GM12878 (cell line): ENCODE measurements at regions not wholly inside any gene's neighbourhood (a gene's known extent, or its start where the extent isn't known, plus 50 kb on each side); places are given as distances from the start of the nearest gene placed in this dataset.

Experiments
- ATAC-seq: fragments of 200-7000 bp; cut with Tn5 transposase; 3 replicates; pipeline ENCODE4 v1.9.1; 2020; ENCODE audit warnings: mild to moderate bottlenecking, moderate library complexity
- BruUV-seq: library from RNA; stranded (reverse); fragments of 400-500 nt; replicated peaks from 2 replicates; lab custom pipeline; 2021; lab: Mats Ljungman, UMichigan
- CTCF ChIA-PET: fragments of 300-600 bp; sonication (Branson Sonifier 250); formaldehyde crosslinking; extraction: SDS; loops from one replicate; lab custom pipeline; 2021; ENCODE audit warnings: inconsistent platforms; lab: Yijun Ruan, JAX
- POLR2A ChIA-PET: fragments of 350-600 bp; formaldehyde crosslinking; extraction: SDS; loops from one replicate; lab custom pipeline; 2021; ENCODE audit warnings: inconsistent platforms; lab: Charles Lee
- RAD21 ChIA-PET: fragments of 300-600 bp; sonication (Branson Sonifier 250); formaldehyde crosslinking; loops from one replicate; lab custom pipeline; 2023; ENCODE audit warnings: antibody characterized with exemption; ENCODE audit not compliant: unreplicated experiment; lab: Charles Lee
- SMC1A ChIA-PET: fragments of 300-600 bp; sonication (Branson Sonifier 250); formaldehyde crosslinking; loops from one replicate; lab custom pipeline; 2023; ENCODE audit not compliant: unreplicated experiment, uncharacterized antibody; lab: Charles Lee
- DNase-seq: peaks from one replicate; pipeline ENCODE4 v3.0.0-alpha.2; 2011; ENCODE audit warnings: low read depth, low spot score
- FAIRE-seq: peaks from 3 replicates; lab custom pipeline; 2011; peaks lifted over from hg19 to GRCh38; lab: Jason Lieb, UNC
- H2AFZ ChIP-seq: 2 replicates; pipeline ENCODE4 v1.6.0; 2011; ENCODE audit warnings: low read depth, low read length, control low read depth; ENCODE audit not compliant: control insufficient read depth
- H3K27ac ChIP-seq: 2 replicates; pipeline ENCODE4 v1.5.1; 2011; ENCODE audit warnings: control low read depth; ENCODE audit not compliant: control insufficient read depth, insufficient read depth
- H3K27me3 ChIP-seq, 2 experiments: replicated peaks in 1 of 2; 2 replicates each; pipeline versions ENCODE4 v1.6.0 to v1.6.1; 2011; ENCODE audit warnings: low read length in 1 of 2; ENCODE audit not compliant: control insufficient read depth in 2 of 2, insufficient read depth in 2 of 2
- H3K36me3 ChIP-seq, 2 experiments: 2 replicates each; pipeline ENCODE4 v1.5.1; 2011; ENCODE audit warnings: low read length in 1 of 2; ENCODE audit not compliant: control insufficient read depth in 2 of 2, insufficient read depth in 2 of 2
- H3K4me1 ChIP-seq: 2 replicates; pipeline ENCODE4 v1.6.1; 2011; ENCODE audit warnings: mild to moderate bottlenecking, low read length, moderate library complexity, mixed read lengths; ENCODE audit not compliant: control insufficient read depth, insufficient read depth
- H3K4me2 ChIP-seq: 2 replicates; pipeline ENCODE4 v1.6.0; 2011; ENCODE audit warnings: control low read depth; ENCODE audit not compliant: control insufficient read depth, insufficient read depth
- H3K4me3 ChIP-seq: fragments of 200-600 bp; sonication (generic); 2 replicates; pipeline ENCODE4 v1.5.1; 2016
- H3K79me2 ChIP-seq: 2 replicates; pipeline ENCODE4 v1.6.0; 2011; ENCODE audit warnings: low read length; ENCODE audit not compliant: control insufficient read depth, insufficient read depth
- H3K9ac ChIP-seq: 2 replicates; pipeline ENCODE4 v1.8.0; 2011; ENCODE audit warnings: low read length, control low read depth, mixed read lengths; ENCODE audit not compliant: control insufficient read depth, insufficient read depth
- H3K9me3 ChIP-seq: replicated peaks from 3 replicates; pipeline ENCODE4 v1.5.1; 2011; ENCODE audit warnings: mild to moderate bottlenecking, low read length; ENCODE audit not compliant: control insufficient read depth, insufficient read depth
- H4K20me1 ChIP-seq: 2 replicates; pipeline ENCODE4 v1.6.0; 2011; ENCODE audit not compliant: control insufficient read depth, insufficient read depth
- ATF3 ChIP-seq: IDR thresholded peaks from 2 replicates; pipeline ENCODE4 v1.6.1; 2011; ENCODE audit warnings: low read depth, mild to moderate bottlenecking, low read length, moderate library complexity, borderline replicate concordance; ENCODE audit errors: extremely low read depth
- BMI1 ChIP-seq: fragments of 450-650 bp; IDR thresholded peaks from 2 replicates; pipeline ENCODE4 v1.6.1; 2016; ENCODE audit warnings: mild to moderate bottlenecking, moderate library complexity, borderline replicate concordance
- BRCA1 ChIP-seq: IDR thresholded peaks from 2 replicates; pipeline ENCODE4 v1.6.1; 2011; ENCODE audit warnings: low read depth, low read length, improper control_type of control experiment
- CUX1 ChIP-seq: IDR thresholded peaks from 2 replicates; pipeline ENCODE4 v1.6.1; 2012; ENCODE audit warnings: improper control_type of control experiment, low read depth, low read length; ENCODE audit not compliant: insufficient replicate concordance
- FOXK2 ChIP-seq: fragments of 450-650 bp; IDR thresholded peaks from 2 replicates; pipeline ENCODE4 v1.6.1; 2017; ENCODE audit warnings: mild to moderate bottlenecking, moderate library complexity
- IRF4 ChIP-seq: IDR thresholded peaks from 2 replicates; pipeline ENCODE4 v1.6.1; 2011; ENCODE audit warnings: low read depth, low read length
- JUNB ChIP-seq: IDR thresholded peaks from 2 replicates; pipeline ENCODE4 v1.6.1; 2016; ENCODE audit warnings: antibody characterized with exemption, mild to moderate bottlenecking
- MLLT1 ChIP-seq: fragments of 450-650 bp; IDR thresholded peaks from 2 replicates; pipeline ENCODE4 v1.6.1; 2016; ENCODE audit warnings: mild to moderate bottlenecking
- PKNOX1 ChIP-seq: fragments of 450-650 bp; IDR thresholded peaks from 2 replicates; pipeline ENCODE4 v1.6.1; 2016; ENCODE audit warnings: mild to moderate bottlenecking
- RB1 ChIP-seq: fragments of 450-650 bp; formaldehyde crosslinking; IDR thresholded peaks from 2 replicates; pipeline ENCODE4 v1.6.1; 2017; ENCODE audit warnings: mild to moderate bottlenecking, borderline replicate concordance
- SUZ12 ChIP-seq: fragments of 200-600 bp; sonication (generic); IDR thresholded peaks from one replicate; pipeline ENCODE4 v1.6.1; 2018; ENCODE audit warnings: antibody characterized with exemption, mild to moderate bottlenecking; ENCODE audit not compliant: unreplicated experiment
- TAF1 ChIP-seq: IDR thresholded peaks from 2 replicates; pipeline ENCODE4 v1.6.1; 2011; ENCODE audit warnings: mild to moderate bottlenecking, low read depth, low read length, borderline replicate concordance
- ZBED1 ChIP-seq: IDR thresholded peaks from 2 replicates; pipeline ENCODE4 v1.6.1; 2016; ENCODE audit warnings: borderline replicate concordance
- ZNF207 ChIP-seq: fragments of 450-650 bp; IDR thresholded peaks from 2 replicates; pipeline ENCODE4 v1.6.1; 2014; ENCODE audit warnings: antibody characterized with exemption, mild to moderate bottlenecking, borderline replicate concordance
- ZNF217 ChIP-seq: fragments of 450-650 bp; IDR thresholded peaks from 2 replicates; pipeline ENCODE4 v1.6.1; 2017; ENCODE audit warnings: antibody characterized with exemption, mild to moderate bottlenecking
- WGBS: methylation state at CpG from one replicate; pipeline ENCODE4 v1.1.6; 2016; ENCODE audit warnings: low lambda C conversion rate; ENCODE audit not compliant: insufficient replicate concordance, insufficient coverage; ENCODE audit errors: missing lambda C conversion rate; 5-methylcytosine and 5-hydroxymethylcytosine counted together
- in situ Hi-C: fragments of 300-500 bp; cut with MboI; formaldehyde crosslinking; loops from 9 replicates; pipeline ENCODE4 v1.14.3; 2018; ENCODE audit warnings: mixed read lengths
- intact Hi-C: fragments of 100-400 bp; cut with micrococcal nuclease; formaldehyde crosslinking; loops from one replicate; pipeline ENCODE4 v1.14.2; 2022; ENCODE audit not compliant: unreplicated experiment

- TF ChIP-seq FOXK2 (no peak), JUNB (no peak), SUZ12 (no peak), ATF3 (no peak)
Observed at GRCh38 chr1:232504651-232505050, 125.3 kb downstream of the SIPA1L2 start (continued).

GRCh38 chr1:232503497-232503896 is 126.4 kb downstream of the SIPA1L2 start:
- intact Hi-C loops: no loop called here
- CTCF ChIA-PET: no interaction called here
- TF ChIP-seq ZNF207 (no peak), BMI1 (no peak), TAF1 (no peak), ZBED1 (no peak), MLLT1 (no peak), ZNF217 (no peak), RB1 (no peak), BRCA1 (no peak), SUZ12 (no peak), IRF4 (no peak), PKNOX1 (no peak), CUX1 (no peak)
- H3K79me2 ChIP-seq: no peaks in the 10 kb centered on the region
- RAD21 ChIA-PET: no interaction called here
- H4K20me1 ChIP-seq: no peaks in the 10 kb centered on the region
- H3K9me3 ChIP-seq: no peaks in the 10 kb centered on the region
- in situ Hi-C loops: no loop called here
- no peak for FAIRE-seq
- H3K4me1 ChIP-seq: no peaks in the 10 kb centered on the region
- H3K27me3 ChIP-seq: no peaks in the 10 kb centered on the region; a peak in 1 of 4 replicates
- H3K9ac ChIP-seq: no peak overlapping the region
- no peak overlapping the region for H3K4me3 ChIP-seq
- SMC1A ChIA-PET: interaction anchor here (0.6 kb wide), 1 partner anchor 11 kb away, joined by 3 read pairs; no protein-coding TSS in a partner anchor
- H3K36me3 ChIP-seq: no peaks in the 10 kb centered on the region
- ATAC-seq: no peak
- no peak overlapping the region for H3K27ac ChIP-seq
- POLR2A ChIA-PET: no interaction called here
- no TSS peak for BruUV-seq
- no peak overlapping the region for H2AFZ ChIP-seq
- no peak overlapping the region for H3K4me2 ChIP-seq
- 0% methylated on average over 1 of the region's 1 CpG for WGBS
- DNase-seq: no peak
